ENCODE measurements at regions not wholly inside any gene's neighbourhood (a gene's known extent, or its start where the extent isn't known, plus 50 kb on each side); places are given as distances from the start of the nearest gene placed in this dataset.
"Not testable (repeated sequence)": the region's sequence is repeated elsewhere in the genome, so short reads cannot be mapped to it uniquely, and the experiment has no call there.

- Histone ChIP-seq H3K4me3 (no peak overlapping the region), H3K27me3 (peaks cover 29% of the 10 kb centered on the region), H4K20me1 (ENCODE audit: insufficient read depth, poor library complexity, severe bottlenecking) (no peaks in the 10 kb centered on the region), H2AFZ (no peak overlapping the region), H3K27ac (no peak overlapping the region), H3K4me1 (ENCODE audit: insufficient read depth) (no peaks in the 10 kb centered on the region), H3K36me3 (replicated peaks; ENCODE audit: insufficient read depth, low read depth) (no peaks in the 10 kb centered on the region), H3K4me2 (no peak overlapping the region), H3K9me3 (ENCODE audit: low read depth) (no peaks in the 10 kb centered on the region), H3K9me2 (replicated peaks; ENCODE audit: insufficient read depth) (no peaks in the 10 kb centered on the region), H3K79me2 (no peaks in the 10 kb centered on the region)
- 42% methylated on average over 2 of the region's 2 CpGs for WGBS (ENCODE audit: low lambda C conversion rate, missing lambda C conversion rate)
- TF ChIP-seq EZH2phosphoT487 (IDR thresholded peaks at IDR 0.05; ENCODE audit: low read depth, severe bottlenecking, unreplicated experiment) (no peak), CTCF (IDR thresholded peaks at IDR 0.05; ENCODE audit: poor library complexity) (no peak), EZH2 (IDR thresholded peaks at IDR 0.05; ENCODE audit: borderline replicate concordance) (no peak)
- no peak for DNase-seq (ENCODE audit: low spot score)
Observed at GRCh38 chr12:114069507-114069906, 103.4 kb upstream of the RBM19 start.

- H3K9me2 ChIP-seq (replicated peaks; ENCODE audit: insufficient read depth) = no peaks in the 10 kb centered on the region
- no peaks in the 10 kb centered on the region for H3K9me3 ChIP-seq (ENCODE audit: low read depth)
- H2AFZ ChIP-seq = no peak overlapping the region
- 51% methylated on average over 3 of the region's 4 CpGs for WGBS (ENCODE audit: low lambda C conversion rate, missing lambda C conversion rate)
- no peaks in the 10 kb centered on the region for H4K20me1 ChIP-seq (ENCODE audit: insufficient read depth, poor library complexity, severe bottlenecking)
- H3K4me2 ChIP-seq = no peak overlapping the region
- no peak for DNase-seq (ENCODE audit: low spot score)
- no peak for TF ChIP-seq CTCF (IDR thresholded peaks at IDR 0.05; ENCODE audit: poor library complexity)
- TF ChIP-seq EZH2phosphoT487 (IDR thresholded peaks at IDR 0.05; ENCODE audit: low read depth, severe bottlenecking, unreplicated experiment) = no peak
- TF ChIP-seq EZH2 (IDR thresholded peaks at IDR 0.05; ENCODE audit: borderline replicate concordance) = no peak
- H3K4me3 ChIP-seq = no peak overlapping the region
- no peaks in the 10 kb centered on the region for H3K79me2 ChIP-seq
- H3K27ac ChIP-seq = no peak overlapping the region
- H3K4me1 ChIP-seq (ENCODE audit: insufficient read depth) = no peaks in the 10 kb centered on the region
- peaks cover 40% of the 10 kb centered on the region for H3K27me3 ChIP-seq
- H3K36me3 ChIP-seq (replicated peaks; ENCODE audit: insufficient read depth, low read depth) = no peaks in the 10 kb centered on the region
Observed at GRCh38 chr12:114064497-114064896, 98.4 kb upstream of the RBM19 start.

GRCh38 chr12:114064034-114064433, 97.9 kb upstream of the RBM19 start:
- 3% methylated on average over 4 of the region's 8 CpGs for WGBS (ENCODE audit: low lambda C conversion rate, missing lambda C conversion rate)
- TF ChIP-seq EZH2phosphoT487 (IDR thresholded peaks at IDR 0.05; ENCODE audit: low read depth, severe bottlenecking, unreplicated experiment) (peak; percentile 80), EZH2 (IDR thresholded peaks at IDR 0.05; ENCODE audit: borderline replicate concordance) (peak; percentile 57)
- not testable (repeated sequence) for H3K4me3 ChIP-seq

GRCh38 chr12:114063435-114063834, 97.3 kb upstream of the RBM19 start:
- no peaks in the 10 kb centered on the region for H3K4me1 ChIP-seq (ENCODE audit: insufficient read depth)
- no peaks in the 10 kb centered on the region for H3K9me3 ChIP-seq (ENCODE audit: low read depth)
- H3K27me3 ChIP-seq = peaks cover 33% of the 10 kb centered on the region
- DNase-seq (ENCODE audit: low spot score) = no peak
- no peaks in the 10 kb centered on the region for H3K9me2 ChIP-seq (replicated peaks; ENCODE audit: insufficient read depth)
- no peak overlapping the region for H2AFZ ChIP-seq
- H3K4me2 ChIP-seq = no peak overlapping the region
- H3K36me3 ChIP-seq (replicated peaks; ENCODE audit: insufficient read depth, low read depth) = no peaks in the 10 kb centered on the region
- no peaks in the 10 kb centered on the region for H3K79me2 ChIP-seq
- H4K20me1 ChIP-seq (ENCODE audit: insufficient read depth, poor library complexity, severe bottlenecking) = no peaks in the 10 kb centered on the region
- H3K4me3 ChIP-seq = no peak overlapping the region
- TF ChIP-seq EZH2phosphoT487 (IDR thresholded peaks at IDR 0.05; ENCODE audit: low read depth, severe bottlenecking, unreplicated experiment) (no peak), EZH2 (IDR thresholded peaks at IDR 0.05; ENCODE audit: borderline replicate concordance) (no peak), CTCF (IDR thresholded peaks at IDR 0.05; ENCODE audit: poor library complexity) (no peak)
- 21% methylated on average over 3 of the region's 3 CpGs for WGBS (ENCODE audit: low lambda C conversion rate, missing lambda C conversion rate)
- H3K27ac ChIP-seq = no peak overlapping the region

More at GRCh38 chr12:114064034-114064433, 97.9 kb upstream of the RBM19 start:
- DNase-seq (ENCODE audit: low spot score); H2AFZ ChIP-seq; H3K4me1 ChIP-seq (ENCODE audit: insufficient read depth); H3K9me3 ChIP-seq (ENCODE audit: low read depth); H3K4me2 ChIP-seq; H3K36me3 ChIP-seq (replicated peaks; ENCODE audit: insufficient read depth, low read depth); H4K20me1 ChIP-seq (ENCODE audit: insufficient read depth, poor library complexity, severe bottlenecking); H3K27ac ChIP-seq; H3K79me2 ChIP-seq; H3K9me2 ChIP-seq (replicated peaks; ENCODE audit: insufficient read depth): not testable (repeated sequence)
- H3K27me3 ChIP-seq = peaks cover 39% of the 10 kb centered on the region

GRCh38 chr12:114056351-114056750, 90.2 kb upstream of the RBM19 start:
- DNase-seq (ENCODE audit: low spot score); H3K4me2 ChIP-seq; H3K9me3 ChIP-seq (ENCODE audit: low read depth); H3K36me3 ChIP-seq (replicated peaks; ENCODE audit: insufficient read depth, low read depth); H3K27me3 ChIP-seq; H3K4me1 ChIP-seq (ENCODE audit: insufficient read depth); H4K20me1 ChIP-seq (ENCODE audit: insufficient read depth, poor library complexity, severe bottlenecking); H3K9me2 ChIP-seq (replicated peaks; ENCODE audit: insufficient read depth); H2AFZ ChIP-seq; H3K4me3 ChIP-seq; H3K27ac ChIP-seq; H3K79me2 ChIP-seq: not testable (repeated sequence)
- WGBS (ENCODE audit: low lambda C conversion rate, missing lambda C conversion rate) = 97% methylated on average over 8 of the region's 8 CpGs

All from hepatocyte (in vitro differentiated cells).